ENCODE measurements at regions not wholly inside any gene's neighbourhood (a gene's known extent, or its start where the extent isn't known, plus 50 kb on each side); places are given as distances from the start of the nearest gene placed in this dataset.

- TF ChIP-seq CTCF (IDR thresholded peaks at IDR 0.05; ENCODE audit: borderline replicate concordance, extremely low read depth, low read length, poor library complexity, severe bottlenecking) (no peak), EZH2 (IDR thresholded peaks at IDR 0.05; ENCODE audit: borderline replicate concordance, low read depth, low read length, severe bottlenecking) (no peak)
Observed at GRCh38 chr15:95416576-95416975, 913.9 kb upstream of the NR2F2 start.
